HG02571 (cell line): ENCODE measurements at regions not wholly inside any gene's neighbourhood (a gene's known extent, or its start where the extent isn't known, plus 50 kb on each side); places are given as distances from the start of the nearest gene placed in this dataset.
"Not testable (repeated sequence)": the region's sequence is repeated elsewhere in the genome, so short reads cannot be mapped to it uniquely, and the experiment has no call there.

ENCODE experiments used
- ATAC-seq: cut with Tn5 transposase; IDR thresholded peaks from one replicate; pipeline ENCODE4 v1.9.1; 2021; ENCODE audit warnings: mild to moderate bottlenecking, moderate library complexity; ENCODE audit not compliant: unreplicated experiment

DNA sequence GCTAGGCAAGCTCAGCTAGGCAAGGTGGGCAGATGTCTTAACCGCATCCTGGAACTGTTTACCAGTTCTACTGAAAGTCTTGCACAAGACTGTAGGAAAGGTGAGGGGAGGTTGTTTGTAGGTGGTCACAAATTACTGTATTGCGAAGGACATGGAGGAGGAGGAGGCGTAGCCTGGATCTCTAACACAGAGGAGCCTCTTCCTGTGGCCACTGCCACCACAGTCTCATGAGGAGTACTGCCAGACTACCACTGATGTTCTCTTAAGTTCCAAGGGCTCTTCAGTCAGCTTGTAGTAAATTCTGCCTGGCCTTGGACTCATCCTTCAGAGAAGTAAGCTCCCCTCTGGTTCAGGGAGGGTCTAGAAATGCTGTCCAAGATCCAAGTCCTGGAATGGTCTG is 258.6 kb downstream of the FAT4 start:
- no peak for ATAC-seq

- ATAC-seq = no peak
These were observed 259.0 kb downstream of the FAT4 start for GRCh38 chr4:125573786-125574185.

DNA sequence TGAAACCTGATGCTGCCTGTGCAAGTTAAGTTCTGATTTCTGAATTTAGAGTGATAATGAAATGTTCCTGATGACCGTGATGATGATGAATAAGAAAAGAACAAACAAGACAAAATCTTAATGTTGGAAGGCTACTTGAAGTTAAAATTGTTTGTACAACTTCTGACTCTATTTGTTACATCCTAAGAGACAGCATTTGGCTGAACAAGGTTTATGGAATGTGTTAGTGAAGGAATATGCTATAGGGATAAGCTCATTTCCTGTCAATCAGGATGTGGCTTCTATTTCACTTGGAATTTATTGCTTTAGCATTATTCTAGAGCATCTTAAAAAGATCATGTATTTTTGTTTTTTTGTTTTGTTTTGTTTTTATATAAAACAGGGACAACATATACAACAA is 267.5 kb downstream of the FAT4 start:
- no peak for ATAC-seq

- ATAC-seq = no peak
These were observed 275.4 kb downstream of the FAT4 start for GRCh38 chr4:125590158-125590557.

- no peak for ATAC-seq
These were observed 276.5 kb downstream of the FAT4 start for GRCh38 chr4:125591290-125591689.

DNA sequence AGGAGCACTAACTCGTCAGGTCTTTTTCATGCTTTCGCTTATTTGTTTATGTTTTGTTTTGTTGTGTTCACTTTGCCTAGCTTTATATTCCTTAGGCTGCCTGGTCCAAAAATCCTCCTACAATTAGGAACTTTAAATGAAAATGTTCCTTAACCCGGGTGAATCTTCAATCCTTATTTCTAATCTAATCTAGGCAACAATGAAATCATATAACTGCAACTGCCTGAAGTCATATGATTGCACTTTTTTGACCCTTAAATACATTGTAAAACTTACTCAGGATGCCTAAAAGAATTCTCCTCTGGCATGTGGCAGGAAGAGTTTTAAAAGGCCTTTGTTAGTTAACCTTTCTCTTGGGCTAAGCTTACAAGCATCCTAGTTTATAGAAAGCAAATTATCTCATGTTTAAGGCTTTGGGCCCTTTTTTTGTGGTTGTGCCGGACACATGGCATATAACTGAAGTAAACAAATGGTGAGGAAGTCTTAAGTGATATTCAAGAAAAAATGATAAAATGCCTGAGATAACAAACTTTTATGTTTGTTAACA is 279.4 kb downstream of the FAT4 start:
- no peak for ATAC-seq

- not testable (repeated sequence) for ATAC-seq
These were observed 291.2 kb downstream of the FAT4 start for GRCh38 chr4:125605926-125606325.

DNA sequence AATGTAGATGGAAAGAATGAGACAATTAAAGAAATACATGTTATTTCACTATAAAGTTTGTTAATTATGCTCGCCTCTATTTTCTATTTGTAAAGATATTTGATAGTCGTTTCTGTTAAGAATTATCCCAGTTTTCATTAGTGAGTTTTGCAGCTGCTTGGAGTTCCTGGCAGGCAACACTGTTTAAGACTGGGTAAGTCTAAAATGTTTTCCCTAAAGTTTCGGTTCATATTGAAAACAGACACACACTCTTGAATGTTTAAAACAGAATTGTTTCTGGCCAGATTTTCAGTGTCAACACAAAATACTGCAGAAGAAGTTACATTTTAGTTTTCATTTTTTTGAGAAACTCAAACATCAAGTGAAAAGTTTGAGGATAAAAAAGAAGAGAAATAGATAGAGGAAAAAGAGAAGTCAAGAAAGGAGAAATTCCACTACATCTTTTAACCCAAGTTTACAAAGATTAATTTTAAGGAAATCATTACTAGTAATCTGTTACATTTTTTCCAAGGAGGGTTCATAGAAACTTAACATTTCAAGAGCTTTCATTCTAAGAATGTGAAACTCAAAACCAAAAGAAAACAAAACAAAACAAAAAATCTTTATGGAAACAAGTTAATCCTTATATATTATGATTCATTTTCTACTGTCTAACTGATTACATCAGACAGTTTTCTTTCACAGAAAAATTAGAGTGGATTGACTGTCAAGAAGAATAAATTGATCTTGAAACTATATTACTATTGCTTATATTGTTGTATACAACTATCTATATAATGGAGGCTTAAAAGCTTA is 305.5 kb downstream of the FAT4 start:
- ATAC-seq = no peak

- no peak for ATAC-seq
These were observed 310.2 kb downstream of the FAT4 start for GRCh38 chr4:125624951-125625350.

GRCh38 chr4:125626946-125627345 is 312.2 kb downstream of the FAT4 start:
- ATAC-seq = no peak

- ATAC-seq = no peak
These were observed 324.4 kb downstream of the FAT4 start for GRCh38 chr4:125639182-125639621.

DNA sequence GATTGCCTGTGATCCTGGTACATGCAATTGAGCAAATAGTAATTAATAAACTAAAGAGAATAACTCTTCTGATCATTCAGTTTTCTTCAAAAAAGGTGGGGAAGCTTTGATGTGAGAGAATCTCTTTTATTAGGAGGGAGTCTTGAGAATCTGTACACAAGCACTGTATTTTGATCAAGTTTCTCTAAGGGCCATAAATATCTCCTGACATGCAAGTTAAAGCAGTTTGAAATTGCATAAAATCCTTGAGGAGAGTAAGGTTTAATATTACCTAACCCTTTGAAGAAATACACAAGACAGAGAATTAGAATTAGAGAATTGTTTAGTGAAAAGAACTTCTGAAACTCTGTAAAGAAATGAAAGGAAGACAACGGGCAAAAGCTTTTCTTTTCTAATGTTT is 326.9 kb downstream of the FAT4 start:
- no peak for ATAC-seq

- ATAC-seq = no peak
These were observed 327.9 kb downstream of the FAT4 start for GRCh38 chr4:125642645-125643044.

- ATAC-seq = no peak
These were observed 334.7 kb downstream of the FAT4 start for GRCh38 chr4:125649452-125649851.

- ATAC-seq = no peak
These were observed 335.8 kb downstream of the FAT4 start for GRCh38 chr4:125650557-125650956.

GRCh38 chr4:125651707-125652357 is 337.1 kb downstream of the FAT4 start:
- not testable (repeated sequence) for ATAC-seq

GRCh38 chr4:125658773-125659172 is 344.0 kb downstream of the FAT4 start:
- ATAC-seq = no peak

DNA sequence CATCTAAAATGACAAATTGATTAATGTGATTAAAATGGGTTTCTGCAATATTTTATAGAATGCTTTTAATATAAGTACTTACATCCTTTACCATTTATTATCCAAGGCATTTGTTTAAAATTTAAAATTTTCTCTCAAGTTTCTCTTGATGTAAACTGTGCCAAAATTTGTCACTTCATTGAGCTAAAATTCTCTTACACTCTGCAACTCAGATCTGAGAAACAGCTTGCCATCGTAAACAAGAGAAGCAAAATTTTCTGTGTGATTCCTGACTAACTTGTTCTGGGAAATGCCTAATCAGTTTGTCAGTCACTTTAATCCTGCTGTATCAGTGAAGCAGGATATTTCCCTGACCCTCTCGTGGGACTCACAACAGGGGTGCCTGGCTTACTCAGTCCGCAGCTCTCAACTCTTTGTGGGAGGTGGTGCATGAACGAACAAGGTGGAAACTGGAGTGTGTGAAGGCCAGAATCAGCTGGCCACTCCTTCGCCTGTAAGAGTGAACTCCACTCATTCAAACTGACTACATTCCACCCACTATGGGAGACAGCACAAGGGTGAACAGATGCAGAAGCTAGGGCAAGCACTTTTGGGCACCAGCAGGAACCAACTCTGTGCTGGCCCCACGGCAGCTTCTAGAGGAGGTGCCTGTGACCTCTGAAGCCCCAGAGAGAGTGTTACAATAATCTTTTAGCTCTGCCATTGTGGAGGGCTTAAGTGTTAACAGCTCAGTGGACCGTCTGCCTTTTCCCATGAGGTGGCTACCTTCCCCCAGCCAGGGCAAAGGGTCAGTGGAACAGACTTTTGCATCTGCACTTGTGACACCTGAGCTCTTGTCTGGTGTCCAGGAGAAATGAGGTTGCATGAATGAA is 349.4 kb downstream of the FAT4 start:
- ATAC-seq = no peak

- no peak for ATAC-seq
These were observed 351.9 kb downstream of the FAT4 start for GRCh38 chr4:125666635-125667034.

GRCh38 chr4:125676156-125676555 is 361.4 kb downstream of the FAT4 start:
- ATAC-seq = no peak

GRCh38 chr4:125676583-125676982 is 361.8 kb downstream of the FAT4 start:
- no peak for ATAC-seq
